Nucleus accumbens (tissue), 56 donors: ENCODE measurements at regions not wholly inside any gene's neighbourhood (a gene's known extent, or its start where the extent isn't known, plus 50 kb on each side); places are given as distances from the start of the nearest gene placed in this dataset.
"Not testable (repeated sequence)": the region's sequence is repeated elsewhere in the genome, so short reads cannot be mapped to it uniquely, and the experiment has no call there.

Experiments used
- DNase-seq, 56 donors: peaks; one replicate each; lab custom pipeline; 2025; lab: John Stamatoyannopoulos, UW

GRCh38 chr4:188707036-188707435, 567.8 kb downstream of the TRIML1 start:
- no peak for DNase-seq

GRCh38 chr4:188714501-188714900, 575.3 kb downstream of the TRIML1 start:
- DNase-seq = no peak

- DNase-seq = no peak
Measured at GRCh38 chr4:188714907-188715306, 575.7 kb downstream of the TRIML1 start.

GRCh38 chr4:188717661-188718060, 578.4 kb downstream of the TRIML1 start:
- no peak for DNase-seq

- no peak for DNase-seq
Measured at GRCh38 chr4:188719794-188720193, 580.6 kb downstream of the TRIML1 start.

- no peak for DNase-seq
Measured at GRCh38 chr4:188722911-188723310, 583.7 kb downstream of the TRIML1 start.

GRCh38 chr4:188727746-188728145, 588.5 kb downstream of the TRIML1 start:
- DNase-seq = no peak

- no peak for DNase-seq
Measured at GRCh38 chr4:188728359-188728758, 589.1 kb downstream of the TRIML1 start.

- DNase-seq = no peak
Measured at GRCh38 chr4:188732131-188732530, 592.9 kb downstream of the TRIML1 start.

GRCh38 chr4:188735082-188735481, 595.8 kb downstream of the TRIML1 start:
- DNase-seq = no peak

GRCh38 chr4:188737251-188738002, 598.2 kb downstream of the TRIML1 start:
- DNase-seq = no peak

GRCh38 chr4:188738290-188738689, 599.0 kb downstream of the TRIML1 start:
- DNase-seq = peak in 2 of 56 donors; percentile 0 to 3

GRCh38 chr4:188740172-188740571, 600.9 kb downstream of the TRIML1 start:
- not testable (repeated sequence) for DNase-seq

- not testable (repeated sequence) for DNase-seq
Measured at GRCh38 chr4:188740791-188741190, 601.5 kb downstream of the TRIML1 start.

- DNase-seq = no peak
Measured at GRCh38 chr4:188754372-188755002, 615.2 kb downstream of the TRIML1 start.

- DNase-seq = no peak
Measured at GRCh38 chr4:188767496-188767895, 628.3 kb downstream of the TRIML1 start.

GRCh38 chr4:188778905-188779304, 639.7 kb downstream of the TRIML1 start:
- DNase-seq = no peak

GRCh38 chr4:188779581-188779980, 640.3 kb downstream of the TRIML1 start:
- no peak for DNase-seq

- no peak for DNase-seq
Measured at GRCh38 chr4:188780028-188780427, 640.8 kb downstream of the TRIML1 start.

- no peak for DNase-seq
Measured at GRCh38 chr4:188780686-188781085, 641.4 kb downstream of the TRIML1 start.

- DNase-seq = peak in 1 of 56 donors; percentile 6
Measured at GRCh38 chr4:188781655-188782054, 642.4 kb downstream of the TRIML1 start.

- no peak for DNase-seq
Measured at GRCh38 chr4:188783175-188783574, 643.9 kb downstream of the TRIML1 start.
